Progenitor cell of endocrine pancreas (in vitro differentiated cells): ENCODE measurements at regions not wholly inside any gene's neighbourhood (a gene's known extent, or its start where the extent isn't known, plus 50 kb on each side); places are given as distances from the start of the nearest gene placed in this dataset.

Experiments used
- DNase-seq: peaks from one replicate; pipeline ENCODE4 v3.0.0; 2021; ENCODE audit warnings: low spot score; ENCODE audit not compliant: unreplicated experiment
- H3K27ac Mint-ChIP-seq: 2 replicates; pipeline ENCODE4 v1.8.0; 2021; ENCODE audit warnings: mild to moderate bottlenecking, moderate library complexity, mixed read lengths
- H3K27me3 Mint-ChIP-seq: 2 replicates; pipeline ENCODE4 v1.8.0; 2021; ENCODE audit warnings: mixed read lengths
- H3K36me3 Mint-ChIP-seq: 2 replicates; pipeline ENCODE4 v1.8.0; 2022; ENCODE audit warnings: mixed read lengths; ENCODE audit not compliant: insufficient read depth
- H3K4me1 Mint-ChIP-seq: 2 replicates; pipeline ENCODE4 v1.8.0; 2021; ENCODE audit warnings: low read depth, mixed read lengths
- H3K4me3 Mint-ChIP-seq: 2 replicates; pipeline ENCODE4 v1.8.0; 2021; ENCODE audit warnings: low read depth, mild to moderate bottlenecking, moderate library complexity, mixed read lengths
- H3K9me3 Mint-ChIP-seq: 2 replicates; pipeline ENCODE4 v1.8.0; 2021; ENCODE audit warnings: low read depth, mixed read lengths
- TF ChIP-seq, protein P1 (sequence below): fragments of 200-600 bp; sonication (generic); IDR thresholded peaks from one replicate; pipeline ENCODE4 v1.5.0; 2021; ENCODE audit warnings: antibody characterized with exemption, mild to moderate bottlenecking; ENCODE audit not compliant: unreplicated experiment

DNA sequence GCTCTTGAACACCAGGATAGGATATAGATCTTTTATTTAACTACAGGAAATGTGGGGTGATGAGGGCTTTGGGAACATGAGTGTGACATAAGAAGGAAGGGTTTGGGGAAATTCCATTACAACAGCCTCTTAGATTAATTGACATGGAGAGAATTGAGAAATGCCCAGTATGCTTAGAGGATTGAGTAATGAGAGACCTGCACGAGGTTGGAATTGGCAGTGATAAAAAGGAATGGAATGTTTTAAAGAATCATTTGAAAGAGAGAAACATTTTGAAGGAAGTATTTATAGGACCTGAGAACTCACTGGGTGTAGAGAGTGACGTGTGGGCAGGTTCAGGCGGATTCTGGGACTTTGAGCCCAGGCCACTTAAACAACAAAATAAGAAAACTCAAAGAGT lies 227.0 kb downstream of the BMP2 start:
- DNase-seq: no peak
- Mint-ChIP-seq H3K27ac (no peak overlapping the region), H3K27me3 (no peaks in the 10 kb centered on the region), H3K4me3 (no peak overlapping the region), H3K36me3 (no peaks in the 10 kb centered on the region), H3K4me1 (no peaks in the 10 kb centered on the region), H3K9me3 (no peaks in the 10 kb centered on the region)
- TF ChIP-seq, protein P1, sequence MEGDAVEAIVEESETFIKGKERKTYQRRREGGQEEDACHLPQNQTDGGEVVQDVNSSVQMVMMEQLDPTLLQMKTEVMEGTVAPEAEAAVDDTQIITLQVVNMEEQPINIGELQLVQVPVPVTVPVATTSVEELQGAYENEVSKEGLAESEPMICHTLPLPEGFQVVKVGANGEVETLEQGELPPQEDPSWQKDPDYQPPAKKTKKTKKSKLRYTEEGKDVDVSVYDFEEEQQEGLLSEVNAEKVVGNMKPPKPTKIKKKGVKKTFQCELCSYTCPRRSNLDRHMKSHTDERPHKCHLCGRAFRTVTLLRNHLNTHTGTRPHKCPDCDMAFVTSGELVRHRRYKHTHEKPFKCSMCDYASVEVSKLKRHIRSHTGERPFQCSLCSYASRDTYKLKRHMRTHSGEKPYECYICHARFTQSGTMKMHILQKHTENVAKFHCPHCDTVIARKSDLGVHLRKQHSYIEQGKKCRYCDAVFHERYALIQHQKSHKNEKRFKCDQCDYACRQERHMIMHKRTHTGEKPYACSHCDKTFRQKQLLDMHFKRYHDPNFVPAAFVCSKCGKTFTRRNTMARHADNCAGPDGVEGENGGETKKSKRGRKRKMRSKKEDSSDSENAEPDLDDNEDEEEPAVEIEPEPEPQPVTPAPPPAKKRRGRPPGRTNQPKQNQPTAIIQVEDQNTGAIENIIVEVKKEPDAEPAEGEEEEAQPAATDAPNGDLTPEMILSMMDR: no peak

DNA sequence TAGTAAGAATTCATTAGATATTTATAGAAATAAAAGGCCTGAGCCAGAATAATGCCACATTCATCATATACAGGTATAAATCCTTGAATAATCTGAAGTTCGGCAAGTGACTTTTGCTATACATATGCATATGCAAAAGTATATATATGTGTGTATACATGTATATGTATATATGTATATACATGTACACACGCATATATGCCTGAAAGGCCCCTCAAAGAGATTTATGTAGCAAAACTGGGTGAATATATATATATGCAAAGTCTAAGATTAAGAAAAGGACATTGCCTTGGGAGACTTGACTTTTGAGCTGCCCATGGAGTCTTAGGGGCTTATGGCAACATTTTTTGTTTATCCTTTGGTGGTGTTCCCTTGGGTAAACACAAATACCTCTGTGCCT lies 231.4 kb downstream of the BMP2 start:
- Mint-ChIP-seq H3K36me3 (no peaks in the 10 kb centered on the region), H3K4me1 (no peaks in the 10 kb centered on the region), H3K4me3 (no peak overlapping the region), H3K27ac (no peak overlapping the region), H3K27me3 (no peaks in the 10 kb centered on the region), H3K9me3 (no peaks in the 10 kb centered on the region)
- no peak for DNase-seq
- TF ChIP-seq, protein P1: no peak

DNA sequence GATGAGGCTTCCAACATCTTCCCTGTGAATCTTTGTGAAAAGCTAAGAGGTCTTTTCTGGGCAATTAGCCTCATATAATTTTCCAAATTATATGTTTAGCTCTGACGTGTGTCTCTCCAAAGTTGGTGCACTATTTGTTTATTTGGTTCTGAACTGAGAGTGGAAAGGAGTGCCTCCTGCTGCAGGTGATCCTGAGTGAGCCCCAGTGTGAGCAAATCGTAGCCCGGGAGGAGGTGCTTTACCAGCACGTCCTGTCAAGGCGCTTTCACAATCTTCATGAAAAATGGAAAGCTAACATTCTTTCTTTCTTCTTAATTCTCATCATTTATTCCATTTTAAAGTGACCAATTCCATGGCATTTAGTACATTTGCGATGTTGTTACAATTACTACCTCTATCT lies 231.9 kb downstream of the BMP2 start:
- no peak for DNase-seq
- Mint-ChIP-seq H3K27ac (no peak overlapping the region), H3K4me3 (no peak overlapping the region), H3K36me3 (no peaks in the 10 kb centered on the region), H3K4me1 (no peaks in the 10 kb centered on the region), H3K27me3 (no peaks in the 10 kb centered on the region), H3K9me3 (no peaks in the 10 kb centered on the region)
- TF ChIP-seq, protein P1: no peak

DNA sequence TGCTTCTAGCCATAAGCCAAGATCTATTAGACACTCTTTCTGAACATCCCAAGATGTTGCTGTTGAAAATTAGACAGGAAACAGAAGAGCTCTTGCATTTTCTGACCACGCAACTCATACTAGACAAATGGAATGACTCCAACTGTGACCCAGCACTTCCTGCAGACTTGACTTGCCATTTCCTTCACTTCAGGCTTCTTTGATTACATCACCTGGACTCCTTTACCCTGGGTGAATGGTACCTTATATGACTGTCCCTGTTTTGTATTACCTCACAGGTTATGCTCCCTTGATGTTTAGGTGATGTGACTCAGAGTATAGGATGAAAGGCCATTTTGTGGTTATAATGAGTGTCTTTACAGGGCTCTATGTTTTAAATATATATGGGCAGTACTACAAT lies 236.1 kb downstream of the BMP2 start:
- Mint-ChIP-seq H3K9me3 (peaks cover 17% of the 10 kb centered on the region), H3K4me3 (no peak overlapping the region), H3K36me3 (peaks cover 3% of the 10 kb centered on the region), H3K4me1 (no peaks in the 10 kb centered on the region), H3K27ac (no peak overlapping the region), H3K27me3 (no peaks in the 10 kb centered on the region)
- TF ChIP-seq, protein P1: no peak
- DNase-seq: no peak

DNA sequence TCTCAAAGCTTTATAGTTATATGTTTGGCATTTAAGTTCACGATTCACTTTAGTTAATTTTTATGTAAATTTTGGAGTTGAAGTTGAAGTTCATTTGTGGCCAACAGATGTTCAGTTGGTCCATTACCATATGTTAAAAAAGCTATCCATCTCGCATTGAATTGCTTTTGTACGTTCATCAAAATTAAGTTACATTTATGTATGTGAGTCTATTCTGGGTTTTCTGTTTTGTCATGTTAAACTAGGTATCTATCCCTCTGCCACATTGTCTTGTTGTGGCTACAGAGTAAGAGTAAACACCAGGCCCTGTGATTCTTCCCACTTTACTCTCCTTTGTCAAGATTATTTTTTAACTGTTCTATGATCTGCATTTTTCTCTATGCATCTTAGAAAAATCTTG lies 237.3 kb downstream of the BMP2 start:
- Mint-ChIP-seq H3K27me3 (no peaks in the 10 kb centered on the region), H3K4me1 (no peaks in the 10 kb centered on the region), H3K9me3 (peaks cover 26% of the 10 kb centered on the region), H3K4me3 (no peak overlapping the region), H3K27ac (no peak overlapping the region), H3K36me3 (peaks cover 3% of the 10 kb centered on the region)
- DNase-seq: no peak
- TF ChIP-seq, protein P1: no peak
